ENCODE measurements at regions not wholly inside any gene's neighbourhood (a gene's known extent, or its start where the extent isn't known, plus 50 kb on each side); places are given as distances from the start of the nearest gene placed in this dataset.
"Not testable (repeated sequence)": the region's sequence is repeated elsewhere in the genome, so short reads cannot be mapped to it uniquely, and the experiment has no call there.

DNA sequence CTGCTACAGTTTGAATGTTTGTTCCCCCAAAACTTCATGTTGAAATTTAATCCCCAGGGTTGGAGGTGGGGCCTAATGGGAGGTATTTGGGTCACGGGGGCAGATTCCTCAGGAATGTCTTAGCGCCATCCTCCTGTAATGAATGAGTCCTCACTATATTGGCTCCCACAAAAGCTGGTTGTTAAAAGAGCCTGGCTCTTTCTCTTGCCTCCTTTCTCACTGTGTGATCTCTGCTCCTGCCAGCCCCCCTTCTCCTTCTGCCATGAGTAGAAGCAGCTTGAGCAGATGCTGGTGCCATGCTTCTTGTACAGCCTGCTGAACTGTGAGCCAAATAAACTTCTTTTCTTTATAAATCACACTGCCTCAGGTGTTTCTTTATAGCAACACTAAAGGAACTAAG is 721.0 kb upstream of the PKDCC start:
- Mint-ChIP-seq H3K4me1 (ENCODE audit: low read depth) (no peaks in the 10 kb centered on the region), H3K4me3 (no peak overlapping the region), H3K27me3 (ENCODE audit: insufficient read depth) (no peaks in the 10 kb centered on the region), H3K27ac (no peak overlapping the region), H3K36me3 (ENCODE audit: low read depth) (no peaks in the 10 kb centered on the region), H3K9me3 (no peaks in the 10 kb centered on the region; the same call in none of the 2 replicates)
- TF ChIP-seq CTCF (IDR thresholded peaks at IDR 0.05), result no peak
- DNase-seq, result no peak

DNA sequence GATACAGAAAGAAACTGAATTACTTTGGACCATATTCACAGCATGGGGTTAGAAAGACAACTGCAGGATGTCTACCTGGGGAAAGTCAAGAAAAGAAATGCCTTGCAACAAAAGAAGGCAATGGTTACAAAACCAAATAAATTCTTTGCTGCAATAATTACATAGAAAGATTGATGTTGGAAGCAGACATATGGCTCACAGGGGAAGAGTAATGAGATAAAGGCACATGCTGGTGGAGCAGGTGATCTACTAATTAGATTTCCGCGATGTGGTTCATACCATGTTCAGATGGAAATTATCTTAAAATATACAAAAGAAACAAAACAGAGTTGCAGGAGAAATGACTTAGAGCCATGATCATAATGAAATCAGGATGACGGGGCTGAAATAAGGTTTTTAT is 718.8 kb upstream of the PKDCC start:
- Mint-ChIP-seq H3K4me1 (ENCODE audit: low read depth) (no peaks in the 10 kb centered on the region), H3K36me3 (ENCODE audit: low read depth) (no peaks in the 10 kb centered on the region), H3K9me3 (no peaks in the 10 kb centered on the region; the same call in none of the 2 replicates), H3K27me3 (ENCODE audit: insufficient read depth) (no peaks in the 10 kb centered on the region), H3K27ac (no peak overlapping the region), H3K4me3 (no peak overlapping the region)
- DNase-seq, result no peak
- no peak for TF ChIP-seq CTCF (IDR thresholded peaks at IDR 0.05)

DNA sequence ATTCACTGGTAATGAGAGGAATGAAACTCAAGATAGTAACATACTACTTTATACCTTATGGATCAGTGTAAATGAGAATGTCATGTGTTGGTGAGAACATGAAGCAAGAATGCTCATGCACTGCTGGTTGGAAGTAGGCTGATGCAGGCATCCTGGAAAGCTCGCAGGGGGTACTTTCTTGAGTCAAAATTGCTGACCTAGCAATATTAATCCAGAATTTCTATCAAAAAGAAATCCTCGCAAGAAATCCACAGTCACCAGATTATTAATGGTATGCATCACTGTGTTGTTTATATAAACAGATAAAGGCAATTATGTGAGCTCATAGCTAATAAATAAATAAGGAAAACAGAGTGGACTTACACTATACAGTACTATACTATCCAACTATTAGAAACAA is 713.7 kb upstream of the PKDCC start:
- Mint-ChIP-seq H3K27ac (no peak overlapping the region), H3K36me3 (ENCODE audit: low read depth) (no peaks in the 10 kb centered on the region), H3K9me3 (peaks cover 16% of the 10 kb centered on the region), H3K4me1 (ENCODE audit: low read depth) (no peaks in the 10 kb centered on the region), H3K27me3 (ENCODE audit: insufficient read depth) (no peaks in the 10 kb centered on the region), H3K4me3 (no peak overlapping the region)
- no peak for DNase-seq
- no peak for TF ChIP-seq CTCF (IDR thresholded peaks at IDR 0.05)

- H3K36me3 Mint-ChIP-seq (ENCODE audit: low read depth), result not testable (repeated sequence)
Observed at GRCh38 chr2:41335573-41335972, 712.2 kb upstream of the PKDCC start.

DNA sequence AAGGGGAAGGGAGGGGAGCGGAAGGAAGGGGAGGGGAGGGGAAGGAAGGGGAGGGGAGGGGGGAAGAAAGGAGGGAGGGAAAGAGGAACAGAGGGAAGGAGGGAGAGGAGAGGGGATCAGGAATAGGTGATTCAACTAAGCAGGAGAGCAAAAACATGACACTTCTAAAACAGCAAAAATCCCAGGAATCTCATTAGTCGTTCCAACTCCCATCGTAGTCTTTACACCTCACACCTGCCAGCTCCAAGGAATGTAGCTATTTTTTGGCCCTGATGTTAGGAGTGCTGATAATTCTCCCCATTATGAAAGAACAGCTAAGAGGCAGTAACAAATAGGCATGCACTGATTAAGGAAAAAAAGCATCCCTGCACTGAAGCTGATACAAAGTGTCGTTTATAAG is 709.9 kb upstream of the PKDCC start:
- no peak for DNase-seq
- Mint-ChIP-seq H3K27me3 (ENCODE audit: insufficient read depth) (no peaks in the 10 kb centered on the region), H3K4me3 (no peak overlapping the region), H3K9me3 (peaks cover 24% of the 10 kb centered on the region), H3K36me3 (ENCODE audit: low read depth) (no peaks in the 10 kb centered on the region), H3K27ac (no peak overlapping the region), H3K4me1 (ENCODE audit: low read depth) (no peaks in the 10 kb centered on the region)
- TF ChIP-seq CTCF (IDR thresholded peaks at IDR 0.05), result no peak

More at GRCh38 chr2:41335573-41335972, 712.2 kb upstream of the PKDCC start:
- not testable (repeated sequence) for H3K27ac Mint-ChIP-seq; H3K27me3 Mint-ChIP-seq (ENCODE audit: insufficient read depth); H3K4me1 Mint-ChIP-seq (ENCODE audit: low read depth); DNase-seq; H3K4me3 Mint-ChIP-seq
- H3K9me3 Mint-ChIP-seq, result peaks cover 19% of the 10 kb centered on the region

GRCh38 chr2:41344529-41344928 is 703.3 kb upstream of the PKDCC start:
- no peaks in the 10 kb centered on the region for H3K4me1 Mint-ChIP-seq (ENCODE audit: low read depth)
- no peak overlapping the region for H3K27ac Mint-ChIP-seq
- no peaks in the 10 kb centered on the region for H3K27me3 Mint-ChIP-seq (ENCODE audit: insufficient read depth)
- peaks cover 22% of the 10 kb centered on the region for H3K9me3 Mint-ChIP-seq
- H3K4me3 Mint-ChIP-seq, result no peak overlapping the region
- TF ChIP-seq CTCF (IDR thresholded peaks at IDR 0.05), result no peak
- DNase-seq, result no peak
- H3K36me3 Mint-ChIP-seq (ENCODE audit: low read depth), result no peaks in the 10 kb centered on the region

All from HFFc6 (cell line).